ENCODE measurements at regions not wholly inside any gene's neighbourhood (a gene's known extent, or its start where the extent isn't known, plus 50 kb on each side); places are given as distances from the start of the nearest gene placed in this dataset.

DNA sequence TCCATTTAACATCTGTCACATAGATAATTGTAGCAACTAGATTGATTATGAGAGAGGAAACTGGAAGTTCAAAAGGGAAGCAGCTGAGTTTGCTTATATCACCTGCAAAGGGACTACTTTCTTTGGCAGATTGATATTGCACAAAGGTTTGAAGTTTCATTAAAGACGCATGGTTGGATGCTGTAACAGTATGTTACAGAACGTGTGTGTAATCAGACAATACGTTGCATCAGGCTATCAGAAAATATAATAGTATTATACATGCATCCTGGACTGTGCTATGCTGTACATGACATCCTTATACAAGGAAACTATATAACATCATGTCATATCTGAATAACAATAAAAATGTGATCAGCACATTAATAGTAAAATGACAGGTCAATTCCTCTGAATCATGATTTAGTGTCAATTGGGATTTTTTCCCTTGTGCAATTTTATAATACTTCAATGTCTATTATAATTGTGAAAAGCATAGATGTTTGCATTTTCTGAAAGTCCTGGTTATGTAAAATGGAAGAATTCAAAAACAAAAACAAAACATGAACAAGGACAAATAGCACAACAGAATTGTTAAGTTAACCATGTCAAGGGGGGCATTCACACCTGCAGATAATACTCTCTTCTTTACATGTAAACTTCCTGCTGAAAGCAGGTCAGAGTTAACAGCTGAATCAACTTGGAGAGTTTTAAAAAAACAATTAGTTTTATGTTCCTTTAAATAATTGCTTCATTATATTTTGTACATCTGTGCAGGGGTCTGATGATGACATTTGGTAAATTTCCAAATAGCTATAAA is 283.2 kb upstream of the KCNH8 start:
- no peak for DNase-seq
- 80% methylated on average over 2 of the region's 3 CpGs for WGBS (ENCODE audit: insufficient coverage, low lambda C conversion rate)
- Histone ChIP-seq H3K4me3 (ENCODE audit: low read length) (no peak overlapping the region), H3K36me3 (ENCODE audit: control insufficient read depth, insufficient read depth, low read length) (no peaks in the 10 kb centered on the region), H3K27me3 (ENCODE audit: control insufficient read depth, insufficient read depth, low read length) (no peaks in the 10 kb centered on the region), H3K4me1 (ENCODE audit: control insufficient read depth, insufficient read depth, low read length) (no peaks in the 10 kb centered on the region), H3K9me3 (ENCODE audit: control insufficient read depth, low read depth, low read length) (no peaks in the 10 kb centered on the region), H3K27ac (ENCODE audit: low read length) (no peak overlapping the region)

DNA sequence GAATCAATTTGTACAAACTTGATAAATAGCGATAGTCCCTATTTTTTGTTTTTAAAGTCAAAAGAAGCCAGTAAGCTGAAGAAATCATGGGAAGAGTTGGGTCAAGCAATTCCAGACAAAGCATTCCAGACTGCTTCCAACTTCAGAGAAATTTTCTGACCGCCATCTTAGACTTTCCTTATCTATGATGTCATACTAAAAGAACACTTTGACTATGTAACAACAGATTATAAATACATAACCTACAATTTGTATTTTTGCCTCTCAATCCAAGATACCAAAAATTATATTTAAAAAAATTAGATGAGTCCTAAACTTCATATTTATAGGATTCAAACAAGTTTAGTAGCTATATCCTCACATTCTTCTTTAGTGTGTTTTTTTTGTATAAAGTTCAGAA is 286.2 kb upstream of the KCNH8 start:
- no peaks in the 10 kb centered on the region for H3K9me3 ChIP-seq (ENCODE audit: control insufficient read depth, low read depth, low read length)
- H3K4me1 ChIP-seq (ENCODE audit: control insufficient read depth, insufficient read depth, low read length): no peaks in the 10 kb centered on the region
- no peaks in the 10 kb centered on the region for H3K27me3 ChIP-seq (ENCODE audit: control insufficient read depth, insufficient read depth, low read length)
- no peak overlapping the region for H3K4me3 ChIP-seq (ENCODE audit: low read length)
- no peaks in the 10 kb centered on the region for H3K36me3 ChIP-seq (ENCODE audit: control insufficient read depth, insufficient read depth, low read length)
- no peak for DNase-seq
- no peak overlapping the region for H3K27ac ChIP-seq (ENCODE audit: low read length)
- 90% methylated on average over 2 of the region's 2 CpGs for WGBS (ENCODE audit: insufficient coverage, low lambda C conversion rate)

DNA sequence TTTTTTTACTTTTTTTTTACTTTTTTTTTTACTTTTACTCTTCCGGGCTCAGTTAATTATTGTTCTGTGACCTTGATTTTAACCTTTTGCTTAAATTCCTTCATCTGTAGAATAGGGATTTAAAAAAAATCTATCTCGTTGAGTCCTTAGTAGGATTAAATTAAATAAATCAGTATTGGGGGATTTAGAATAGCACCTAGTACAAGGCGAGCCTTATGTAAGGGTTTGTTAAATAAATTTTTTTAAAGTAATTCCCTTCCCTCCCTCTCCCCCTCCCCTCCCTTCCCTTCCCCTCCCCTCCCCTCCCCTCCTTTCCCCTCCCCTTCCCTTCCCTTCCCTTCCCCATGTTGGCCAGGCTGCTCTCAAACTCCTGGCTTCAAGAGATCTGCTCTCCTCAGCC is 287.2 kb upstream of the KCNH8 start:
- WGBS (ENCODE audit: insufficient coverage, low lambda C conversion rate): 56% methylated on average over 1 of the region's 3 CpGs
- no peak overlapping the region for H3K27ac ChIP-seq (ENCODE audit: low read length)
- H3K36me3 ChIP-seq (ENCODE audit: control insufficient read depth, insufficient read depth, low read length): no peaks in the 10 kb centered on the region
- H3K27me3 ChIP-seq (ENCODE audit: control insufficient read depth, insufficient read depth, low read length): no peaks in the 10 kb centered on the region
- DNase-seq: no peak
- H3K9me3 ChIP-seq (ENCODE audit: control insufficient read depth, low read depth, low read length): no peaks in the 10 kb centered on the region
- H3K4me3 ChIP-seq (ENCODE audit: low read length): no peak overlapping the region
- no peaks in the 10 kb centered on the region for H3K4me1 ChIP-seq (ENCODE audit: control insufficient read depth, insufficient read depth, low read length)

DNA sequence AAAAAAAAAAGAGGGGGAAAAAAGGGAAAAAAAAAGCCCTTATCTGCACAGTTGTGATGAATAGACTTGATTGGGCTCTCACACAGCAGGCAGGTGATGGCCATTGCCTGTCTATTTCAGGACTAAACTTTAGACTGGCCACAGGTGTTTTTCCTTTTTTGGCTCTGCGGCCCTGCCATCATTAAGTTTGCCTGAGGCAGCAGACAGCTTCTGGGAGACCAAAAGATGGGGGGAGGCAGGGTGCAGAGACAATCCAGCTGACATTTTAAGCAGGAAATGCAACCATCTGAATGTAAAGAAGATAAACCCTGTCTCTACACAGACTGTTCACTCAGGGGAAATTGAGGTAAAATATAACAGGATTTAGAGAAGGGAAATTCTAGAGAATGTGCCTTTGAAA is 295.0 kb upstream of the KCNH8 start:
- Histone ChIP-seq H3K27me3 (ENCODE audit: control insufficient read depth, insufficient read depth, low read length) (no peaks in the 10 kb centered on the region), H3K4me1 (ENCODE audit: control insufficient read depth, insufficient read depth, low read length) (no peaks in the 10 kb centered on the region), H3K4me3 (ENCODE audit: low read length) (no peak overlapping the region), H3K9me3 (ENCODE audit: control insufficient read depth, low read depth, low read length) (no peaks in the 10 kb centered on the region), H3K27ac (ENCODE audit: low read length) (no peak overlapping the region), H3K36me3 (ENCODE audit: control insufficient read depth, insufficient read depth, low read length) (no peaks in the 10 kb centered on the region)
- WGBS (ENCODE audit: insufficient coverage, low lambda C conversion rate): no CpG with 5 or more reads among the region's 1 CpG
- no peak for DNase-seq

DNA sequence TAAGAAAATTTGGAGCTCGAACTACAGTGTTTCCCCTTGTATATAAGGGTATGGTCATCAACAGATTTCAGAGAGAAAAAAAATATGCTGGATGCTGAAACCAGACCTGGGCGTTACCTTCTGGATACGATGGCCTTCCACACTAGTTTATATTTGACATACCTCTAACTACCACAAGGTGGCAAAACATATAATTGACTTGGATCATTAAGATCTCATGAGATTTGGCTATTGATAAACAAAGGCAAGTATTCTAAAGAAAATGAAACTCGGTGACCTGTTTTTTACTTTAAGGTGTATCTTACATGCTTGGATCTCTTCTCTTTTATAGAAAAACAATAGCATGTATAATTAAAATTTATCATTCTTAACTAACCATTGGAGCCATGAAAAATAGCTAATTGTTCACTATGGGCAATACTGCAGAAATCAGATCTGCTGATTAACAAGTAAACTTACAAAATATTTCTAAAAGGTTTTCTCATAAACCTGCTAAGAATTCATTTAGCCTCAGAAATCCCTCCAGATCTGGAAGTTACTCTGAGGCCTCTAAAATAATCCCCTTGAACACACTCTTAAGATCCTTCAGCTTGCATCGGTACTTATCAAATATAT is 300.6 kb upstream of the KCNH8 start:
- no peak for DNase-seq
- H3K4me1 ChIP-seq (ENCODE audit: control insufficient read depth, insufficient read depth, low read length): no peaks in the 10 kb centered on the region
- H3K27ac ChIP-seq (ENCODE audit: low read length): no peak overlapping the region
- H3K36me3 ChIP-seq (ENCODE audit: control insufficient read depth, insufficient read depth, low read length): no peaks in the 10 kb centered on the region
- H3K4me3 ChIP-seq (ENCODE audit: low read length): no peak overlapping the region
- no peaks in the 10 kb centered on the region for H3K27me3 ChIP-seq (ENCODE audit: control insufficient read depth, insufficient read depth, low read length)
- no peaks in the 10 kb centered on the region for H3K9me3 ChIP-seq (ENCODE audit: control insufficient read depth, low read depth, low read length)
- 76% methylated on average over 3 of the region's 5 CpGs for WGBS (ENCODE audit: insufficient coverage, low lambda C conversion rate)

DNA sequence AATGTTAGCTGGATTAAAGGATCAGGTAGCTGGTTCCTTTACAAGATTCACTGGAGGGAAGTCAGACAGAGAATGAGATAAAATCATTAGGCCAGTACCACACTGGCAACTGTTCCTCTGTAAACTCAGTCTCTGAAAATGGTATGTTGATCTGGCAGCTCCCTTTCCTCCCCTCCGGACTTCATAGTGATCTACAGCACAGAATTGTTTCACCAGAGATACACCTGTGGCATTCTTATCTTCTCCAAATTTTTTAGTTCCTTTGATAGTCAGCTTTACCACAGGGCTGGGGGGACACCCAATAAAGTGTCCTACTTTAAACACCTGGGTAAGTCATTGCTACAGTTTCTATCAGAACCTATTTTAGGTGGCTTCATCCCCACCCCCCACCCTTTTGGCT is 304.3 kb upstream of the KCNH8 start:
- H3K4me3 ChIP-seq (ENCODE audit: low read length): no peak overlapping the region
- H3K9me3 ChIP-seq (ENCODE audit: control insufficient read depth, low read depth, low read length): no peaks in the 10 kb centered on the region
- H3K36me3 ChIP-seq (ENCODE audit: control insufficient read depth, insufficient read depth, low read length): no peaks in the 10 kb centered on the region
- no CpG with 5 or more reads among the region's 1 CpG for WGBS (ENCODE audit: insufficient coverage, low lambda C conversion rate)
- no peak for DNase-seq
- no peaks in the 10 kb centered on the region for H3K27me3 ChIP-seq (ENCODE audit: control insufficient read depth, insufficient read depth, low read length)
- no peaks in the 10 kb centered on the region for H3K4me1 ChIP-seq (ENCODE audit: control insufficient read depth, insufficient read depth, low read length)
- no peak overlapping the region for H3K27ac ChIP-seq (ENCODE audit: low read length)

DNA sequence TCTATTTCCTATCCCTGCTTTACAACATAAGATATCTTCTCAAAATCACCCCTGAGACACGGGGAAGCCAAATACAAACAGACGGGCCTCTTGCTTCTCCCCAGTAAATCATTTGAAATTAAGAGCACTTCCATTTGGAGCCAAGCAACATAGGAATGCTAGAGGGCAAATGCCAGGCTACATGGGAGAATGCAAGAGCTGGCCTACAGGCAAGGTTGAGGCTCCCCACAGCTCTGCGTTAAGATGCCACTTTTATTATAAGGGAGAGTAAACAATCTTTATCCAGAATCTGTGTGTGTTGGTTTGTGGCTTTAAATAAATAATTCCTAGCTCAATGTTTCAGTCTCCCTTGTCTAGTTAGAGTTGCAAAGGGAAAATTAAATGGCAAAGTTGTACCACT is 305.1 kb upstream of the KCNH8 start:
- DNase-seq: no peak
- H3K4me1 ChIP-seq (ENCODE audit: control insufficient read depth, insufficient read depth, low read length): no peaks in the 10 kb centered on the region
- H3K4me3 ChIP-seq (ENCODE audit: low read length): no peak overlapping the region
- H3K36me3 ChIP-seq (ENCODE audit: control insufficient read depth, insufficient read depth, low read length): no peaks in the 10 kb centered on the region
- no peaks in the 10 kb centered on the region for H3K27me3 ChIP-seq (ENCODE audit: control insufficient read depth, insufficient read depth, low read length)
- H3K27ac ChIP-seq (ENCODE audit: low read length): no peak overlapping the region
- WGBS (ENCODE audit: insufficient coverage, low lambda C conversion rate): no CpG with 5 or more reads among the region's 3 CpGs
- H3K9me3 ChIP-seq (ENCODE audit: control insufficient read depth, low read depth, low read length): no peaks in the 10 kb centered on the region

DNA sequence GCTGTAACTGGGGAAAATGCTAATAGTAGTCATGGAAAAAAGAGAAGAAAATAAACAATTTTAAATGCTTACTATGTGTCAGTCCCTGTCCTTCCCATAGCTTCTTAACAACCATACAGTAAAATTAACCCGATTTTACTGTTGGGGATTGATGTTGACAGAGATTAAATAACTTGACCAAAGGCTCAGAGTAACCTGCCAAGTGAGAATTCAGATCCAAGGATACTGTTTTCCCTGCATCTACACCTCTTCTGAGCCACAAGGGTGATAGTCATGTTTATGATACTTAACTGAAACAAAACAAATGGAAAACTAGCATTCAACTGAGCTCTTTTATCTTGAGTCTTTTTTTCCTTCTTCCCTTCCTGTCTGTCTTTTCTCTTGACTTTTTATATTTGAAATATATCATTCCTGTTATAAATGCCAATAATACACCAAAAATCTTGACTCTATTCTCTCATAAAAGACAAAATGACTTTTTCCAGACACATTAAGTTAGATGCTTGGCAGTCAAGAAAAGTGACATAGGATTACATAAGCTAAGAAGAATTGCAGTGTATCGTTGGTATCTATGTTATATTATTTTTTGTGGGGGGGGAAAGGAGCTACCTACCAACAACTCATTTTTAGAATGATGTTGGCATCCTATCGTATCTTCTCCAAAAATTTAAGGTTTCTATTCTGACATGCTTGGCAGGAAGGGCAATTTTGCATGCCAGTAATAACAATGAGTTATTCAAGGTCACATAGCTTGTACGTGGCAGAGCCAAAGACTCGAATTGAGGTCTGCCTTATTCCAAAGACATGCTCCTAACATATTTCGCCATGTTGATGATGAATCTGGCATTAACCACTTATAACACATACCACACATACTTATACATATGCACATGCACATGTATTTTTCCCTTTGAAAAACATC is 306.6 kb upstream of the KCNH8 start:
- Histone ChIP-seq H3K27me3 (ENCODE audit: control insufficient read depth, insufficient read depth, low read length) (no peaks in the 10 kb centered on the region), H3K27ac (ENCODE audit: low read length) (no peak overlapping the region), H3K36me3 (ENCODE audit: control insufficient read depth, insufficient read depth, low read length) (no peaks in the 10 kb centered on the region), H3K9me3 (ENCODE audit: control insufficient read depth, low read depth, low read length) (no peaks in the 10 kb centered on the region), H3K4me1 (ENCODE audit: control insufficient read depth, insufficient read depth, low read length) (no peaks in the 10 kb centered on the region), H3K4me3 (ENCODE audit: low read length) (no peak overlapping the region)
- no peak for DNase-seq
- WGBS (ENCODE audit: insufficient coverage, low lambda C conversion rate): no CpG with 5 or more reads among the region's 6 CpGs

DNA sequence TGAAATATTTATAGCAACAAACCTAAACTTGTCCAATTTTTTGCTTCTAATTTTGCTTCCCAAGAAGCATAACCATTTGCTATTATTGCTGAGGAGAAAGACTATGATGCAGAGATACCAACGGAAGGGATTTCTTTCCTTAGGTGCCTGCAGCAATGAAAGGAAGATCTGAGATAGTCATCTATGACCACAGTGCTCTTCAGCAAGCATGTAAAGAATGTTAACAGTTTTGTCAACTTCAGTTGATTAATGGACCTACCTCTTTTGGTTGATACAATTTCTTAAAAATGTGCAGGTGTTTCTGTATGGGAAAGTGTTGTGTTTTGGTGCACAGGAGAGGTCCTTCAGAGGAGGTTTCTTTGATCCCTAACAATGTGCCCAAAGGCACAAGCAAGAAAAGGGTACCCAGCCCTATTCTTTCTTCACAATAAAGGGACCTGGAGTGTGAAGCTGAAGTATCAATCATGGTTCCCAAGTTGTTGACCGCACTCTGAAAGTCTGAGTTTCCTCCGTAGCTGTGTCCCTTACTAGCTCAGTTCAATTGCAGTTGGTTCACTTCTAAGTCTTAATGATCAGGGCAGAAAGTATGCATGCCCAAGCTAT is 307.7 kb upstream of the KCNH8 start:
- no peaks in the 10 kb centered on the region for H3K27me3 ChIP-seq (ENCODE audit: control insufficient read depth, insufficient read depth, low read length)
- H3K4me1 ChIP-seq (ENCODE audit: control insufficient read depth, insufficient read depth, low read length): no peaks in the 10 kb centered on the region
- 33% methylated on average over 1 of the region's 3 CpGs for WGBS (ENCODE audit: insufficient coverage, low lambda C conversion rate)
- H3K36me3 ChIP-seq (ENCODE audit: control insufficient read depth, insufficient read depth, low read length): no peaks in the 10 kb centered on the region
- no peak overlapping the region for H3K27ac ChIP-seq (ENCODE audit: low read length)
- no peaks in the 10 kb centered on the region for H3K9me3 ChIP-seq (ENCODE audit: control insufficient read depth, low read depth, low read length)
- DNase-seq: no peak
- no peak overlapping the region for H3K4me3 ChIP-seq (ENCODE audit: low read length)

DNA sequence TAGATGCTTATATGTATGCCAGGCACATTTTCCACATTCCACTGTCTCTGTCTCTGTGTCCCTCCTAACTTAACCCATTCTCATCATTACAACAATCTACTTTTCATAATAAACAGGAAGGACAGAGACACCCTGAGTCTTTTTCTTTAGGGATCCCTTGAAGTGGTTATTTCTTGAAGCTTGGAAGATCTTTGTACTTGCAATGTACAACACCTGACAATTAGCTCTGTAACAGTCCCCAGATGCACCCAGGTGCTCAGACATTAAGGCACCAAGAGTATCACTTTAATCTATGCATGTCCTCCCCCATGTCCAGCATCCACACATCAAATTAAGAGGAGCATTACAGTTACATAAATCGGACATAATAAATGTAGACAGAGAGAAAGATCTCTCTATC is 309.6 kb upstream of the KCNH8 start:
- WGBS (ENCODE audit: insufficient coverage, low lambda C conversion rate): no CpG with 5 or more reads among the region's 1 CpG

More for the DNA sequence above, 309.6 kb upstream of the KCNH8 start:
- Histone ChIP-seq H3K27me3 (ENCODE audit: control insufficient read depth, insufficient read depth, low read length) (no peaks in the 10 kb centered on the region), H3K9me3 (ENCODE audit: control insufficient read depth, low read depth, low read length) (no peaks in the 10 kb centered on the region), H3K4me3 (ENCODE audit: low read length) (no peak overlapping the region), H3K4me1 (ENCODE audit: control insufficient read depth, insufficient read depth, low read length) (no peaks in the 10 kb centered on the region), H3K27ac (ENCODE audit: low read length) (no peak overlapping the region), H3K36me3 (ENCODE audit: control insufficient read depth, insufficient read depth, low read length) (no peaks in the 10 kb centered on the region)
- DNase-seq: no peak

Measured in large intestine (tissue), 3 donors.